Stomach smooth muscle (tissue), 2 donors: ENCODE measurements at regions not wholly inside any gene's neighbourhood (a gene's known extent, or its start where the extent isn't known, plus 50 kb on each side); places are given as distances from the start of the nearest gene placed in this dataset.

Experiments
- H3K27ac ChIP-seq: one replicate; pipeline ENCODE4 v1.7.0; 2013; ENCODE audit warnings: mild to moderate bottlenecking, low read length, inconsistent platforms
- H3K27me3 ChIP-seq, 2 donors: one replicate each; pipeline ENCODE4 v1.7.0; 2013; ENCODE audit warnings: low read length in 2 of 2; ENCODE audit not compliant: insufficient read depth in 2 of 2, control insufficient read depth in 1 of 2
- H3K36me3 ChIP-seq, 2 donors: one replicate each; pipeline ENCODE4 v1.7.0; 2013; ENCODE audit warnings: low read length in 2 of 2; ENCODE audit not compliant: control insufficient read depth in 2 of 2, insufficient read depth in 2 of 2
- H3K4me1 ChIP-seq: one replicate; pipeline ENCODE4 v1.7.0; 2013; ENCODE audit warnings: low read length; ENCODE audit not compliant: control insufficient read depth, insufficient read depth
- H3K4me3 ChIP-seq, 2 donors: one replicate each; pipeline ENCODE4 v1.7.0; 2013; ENCODE audit warnings: low read length in 2 of 2
- H3K9ac ChIP-seq, 2 donors: one replicate each; pipeline ENCODE4 v1.7.0; 2013; ENCODE audit warnings: low read length in 2 of 2, mild to moderate bottlenecking in 1 of 2
- H3K9me3 ChIP-seq, 2 donors: one replicate each; pipeline ENCODE4 v1.7.0; 2013; ENCODE audit warnings: low read length in 2 of 2; ENCODE audit not compliant: control insufficient read depth in 2 of 2
- donor health status: healthy.
- donor health status: Pancreatic carcinoma.

DNA sequence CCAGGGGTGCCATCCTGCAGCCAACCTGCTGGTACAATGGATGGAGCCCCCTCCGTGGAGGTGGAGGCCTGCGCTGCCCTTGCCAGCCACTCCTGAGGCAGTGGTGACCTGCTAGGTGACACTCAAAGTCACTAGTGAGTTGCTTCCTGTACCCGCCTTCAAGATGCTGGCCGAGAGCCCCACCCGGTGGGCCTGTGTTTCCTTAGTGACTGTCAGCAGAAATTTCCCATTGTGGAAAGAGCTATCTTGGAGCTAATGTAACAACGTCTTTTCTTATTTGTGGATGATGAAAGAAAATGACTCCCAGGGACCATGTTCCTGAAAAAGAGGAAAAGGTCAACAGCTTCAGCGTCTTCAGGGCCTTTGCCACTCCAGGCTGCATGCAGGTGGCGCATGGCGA, 117.0 kb upstream of the BOD1 start:
- Histone ChIP-seq H3K36me3 (no peaks in the 10 kb centered on the region), H3K9ac (no peak overlapping the region), H3K27me3 (no peaks in the 10 kb centered on the region), H3K27ac (no peak overlapping the region), H3K4me3 (no peak overlapping the region), H3K9me3 (no peaks in the 10 kb centered on the region), H3K4me1 (no peaks in the 10 kb centered on the region)

DNA sequence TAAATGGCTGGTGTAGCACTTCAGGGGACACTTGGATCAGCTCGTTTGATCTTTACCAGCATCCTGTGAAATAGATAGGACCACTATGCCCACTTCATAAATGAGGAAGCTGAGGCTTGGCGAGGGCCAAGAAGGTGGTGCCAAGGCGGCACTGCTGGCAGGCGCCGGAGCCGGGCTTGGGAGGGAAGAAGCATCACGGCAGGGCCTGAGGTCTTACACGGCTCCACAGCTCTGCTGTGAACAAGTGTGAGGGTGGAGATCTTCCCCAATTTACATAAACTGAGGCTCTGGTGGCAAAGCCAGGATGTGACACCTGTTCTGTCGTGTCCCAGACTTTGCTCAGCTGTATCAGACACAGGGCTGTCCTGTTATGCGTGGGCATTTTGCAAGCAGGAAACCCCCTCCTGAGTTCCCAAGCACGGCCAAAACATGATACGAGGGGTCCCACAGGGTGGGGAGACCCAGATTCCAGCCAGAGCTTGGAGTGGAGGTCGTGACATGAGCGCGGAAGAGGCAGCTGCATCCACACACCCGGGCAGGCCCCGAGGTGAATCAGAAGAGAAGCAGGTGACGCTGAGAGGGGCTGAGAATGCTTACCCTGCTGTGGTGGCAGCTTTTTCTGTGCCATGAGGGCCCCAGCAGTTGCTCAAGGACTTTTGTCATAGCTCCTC, 117.5 kb upstream of the BOD1 start:
- Histone ChIP-seq H3K9ac (no peak overlapping the region), H3K27me3 (no peaks in the 10 kb centered on the region), H3K4me3 (no peak overlapping the region), H3K27ac (no peak overlapping the region), H3K36me3 (no peaks in the 10 kb centered on the region), H3K9me3 (no peaks in the 10 kb centered on the region), H3K4me1 (no peaks in the 10 kb centered on the region)

DNA sequence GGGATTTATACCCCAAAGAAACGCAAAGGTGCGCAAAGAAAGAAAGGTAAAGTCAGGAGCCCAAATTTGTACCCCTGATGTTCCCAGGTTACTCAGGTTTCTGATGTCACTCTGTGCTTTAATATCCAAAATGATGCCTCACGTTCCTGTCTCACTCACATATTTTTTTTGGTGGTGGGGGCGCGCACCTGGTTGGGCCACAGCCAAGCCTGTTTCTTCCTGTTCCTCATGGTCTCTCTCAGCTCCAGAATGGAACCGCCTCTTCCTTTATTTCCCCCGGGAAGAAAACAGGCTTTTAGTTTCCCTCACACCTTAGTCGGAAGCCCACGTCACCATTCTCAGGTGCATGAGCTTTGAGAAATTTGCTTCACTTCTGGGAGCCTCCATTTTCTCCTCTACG, 118.3 kb upstream of the BOD1 start:
- Histone ChIP-seq H3K4me3 (no peak overlapping the region), H3K9ac (no peak overlapping the region), H3K36me3 (no peaks in the 10 kb centered on the region), H3K27me3 (peaks cover 0 to 4% of the 10 kb centered on the region in 2 donors), H3K4me1 (no peaks in the 10 kb centered on the region), H3K9me3 (no peaks in the 10 kb centered on the region), H3K27ac (no peak overlapping the region)

DNA sequence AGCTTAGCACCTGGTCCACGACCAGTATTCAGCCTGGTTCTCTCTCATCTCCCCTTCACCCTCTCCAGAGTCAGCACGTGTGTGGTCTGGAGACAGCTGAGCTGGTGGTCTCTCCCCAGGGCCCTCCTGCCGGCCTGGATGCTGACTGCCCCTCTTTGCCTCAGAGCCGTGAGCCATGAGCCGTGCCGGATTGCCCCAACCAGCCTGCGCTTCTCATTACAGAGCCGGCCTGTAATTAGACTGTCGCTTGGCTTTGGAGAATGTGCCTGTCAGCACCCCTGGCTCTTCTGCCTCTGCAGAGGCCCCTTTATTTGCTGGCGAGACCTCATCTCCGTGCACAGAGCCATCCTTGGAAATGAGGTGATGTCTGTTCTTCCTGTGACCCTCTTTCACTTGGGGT, 118.7 kb upstream of the BOD1 start:
- H3K9ac ChIP-seq: no peak overlapping the region
- H3K36me3 ChIP-seq: no peaks in the 10 kb centered on the region
- H3K4me1 ChIP-seq: no peaks in the 10 kb centered on the region
- no peaks in the 10 kb centered on the region for H3K9me3 ChIP-seq
- no peak overlapping the region for H3K4me3 ChIP-seq
- H3K27me3 ChIP-seq: peaks cover 0 to 4% of the 10 kb centered on the region in 2 donors
- H3K27ac ChIP-seq: no peak overlapping the region

DNA sequence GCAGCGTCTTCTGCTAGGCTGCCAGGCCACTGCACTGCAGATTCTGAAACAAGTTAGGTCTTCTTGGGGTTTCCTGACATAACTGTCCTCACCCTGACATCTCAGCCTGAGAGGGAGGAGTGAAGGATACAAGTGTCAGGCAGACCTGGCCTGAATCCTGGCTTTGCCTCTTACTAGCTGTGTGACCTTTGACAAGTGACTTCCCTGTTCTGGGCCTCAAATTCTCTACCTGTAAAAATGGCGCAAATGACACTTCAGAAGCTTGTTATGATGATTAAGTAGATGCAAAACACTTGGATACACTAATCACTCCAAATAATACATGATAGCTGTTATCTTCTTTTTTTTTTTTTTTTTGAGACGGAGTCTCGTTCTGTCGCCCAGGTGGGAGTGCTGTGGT, 119.2 kb upstream of the BOD1 start:
- no peaks in the 10 kb centered on the region for H3K4me1 ChIP-seq
- H3K9ac ChIP-seq: no peak overlapping the region
- H3K4me3 ChIP-seq: no peak overlapping the region
- H3K27me3 ChIP-seq: peaks cover 0 to 4% of the 10 kb centered on the region in 2 donors
- no peaks in the 10 kb centered on the region for H3K9me3 ChIP-seq
- no peak overlapping the region for H3K27ac ChIP-seq
- no peaks in the 10 kb centered on the region for H3K36me3 ChIP-seq

DNA sequence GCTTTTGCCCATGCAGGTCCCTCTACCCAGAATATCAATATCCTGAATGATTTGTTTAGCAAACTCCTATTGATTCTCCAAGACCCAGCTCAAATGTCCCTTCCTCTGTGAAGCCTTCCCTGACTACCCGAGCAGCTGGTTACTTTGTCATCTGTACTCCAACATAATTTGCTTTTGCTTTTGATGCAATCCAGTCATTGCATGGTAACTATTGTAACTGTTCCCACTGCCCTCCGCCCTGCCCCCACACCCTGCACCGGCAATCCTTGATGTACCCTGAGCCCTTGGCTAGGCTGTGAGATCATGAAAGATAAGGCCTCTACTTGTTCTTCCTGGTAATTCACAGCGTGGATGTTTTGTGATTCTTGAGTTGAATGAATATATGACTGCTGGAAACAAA, 119.9 kb upstream of the BOD1 start:
- no peaks in the 10 kb centered on the region for H3K9me3 ChIP-seq
- H3K4me3 ChIP-seq: no peak overlapping the region
- no peaks in the 10 kb centered on the region for H3K4me1 ChIP-seq
- H3K9ac ChIP-seq: no peak overlapping the region
- H3K27me3 ChIP-seq: peaks cover 0 to 4% of the 10 kb centered on the region in 2 donors
- no peak overlapping the region for H3K27ac ChIP-seq
- H3K36me3 ChIP-seq: no peaks in the 10 kb centered on the region

DNA sequence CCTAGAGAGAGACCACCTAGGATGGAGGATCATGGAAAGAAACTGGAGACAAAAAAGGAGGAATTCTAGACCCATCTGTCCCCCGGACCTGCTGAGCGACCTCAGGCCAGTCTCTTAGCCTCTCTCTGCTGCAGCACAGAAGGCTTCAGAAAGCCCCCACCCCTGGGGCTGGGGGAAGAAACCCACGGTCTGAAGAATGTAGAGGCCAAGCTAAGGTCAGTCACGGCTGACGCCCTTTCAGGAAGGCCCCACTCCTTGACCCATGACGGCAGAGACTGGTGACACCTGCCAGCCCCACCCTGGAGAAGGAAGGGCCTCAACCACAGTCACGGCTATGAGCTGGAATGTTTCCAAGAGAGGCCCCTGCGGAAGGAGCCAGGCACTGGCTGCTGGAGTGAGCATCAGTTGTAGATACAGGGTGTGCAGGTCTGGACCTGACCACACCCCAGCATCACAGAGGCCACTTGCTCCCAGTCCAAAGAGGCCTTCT, 120.5 kb upstream of the BOD1 start:
- no peaks in the 10 kb centered on the region for H3K4me1 ChIP-seq
- no peaks in the 10 kb centered on the region for H3K36me3 ChIP-seq
- H3K4me3 ChIP-seq: no peak overlapping the region
- H3K27me3 ChIP-seq: peaks cover 0 to 4% of the 10 kb centered on the region in 2 donors
- H3K9me3 ChIP-seq: no peaks in the 10 kb centered on the region
- H3K9ac ChIP-seq: no peak overlapping the region
- H3K27ac ChIP-seq: no peak overlapping the region

DNA sequence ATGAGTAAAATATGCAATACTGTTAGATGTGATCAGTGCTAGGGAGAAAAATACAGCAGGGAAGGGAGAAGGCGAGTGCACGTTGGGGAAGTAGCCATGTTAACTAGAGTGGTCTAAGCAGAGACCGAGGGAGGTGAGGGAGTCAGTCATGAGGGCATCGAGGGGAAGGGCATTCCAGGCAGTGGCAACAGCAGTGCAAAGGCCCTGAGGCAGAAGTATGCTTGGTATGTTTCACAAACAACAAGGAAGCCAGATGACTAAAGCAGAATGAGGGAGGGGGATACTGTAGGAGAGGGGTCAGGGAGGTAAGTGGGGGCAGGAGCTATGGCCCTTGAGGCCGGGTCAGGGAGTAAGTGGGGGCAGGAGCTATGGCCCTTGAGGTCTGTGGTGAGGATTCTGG, 123.3 kb upstream of the BOD1 start:
- Histone ChIP-seq H3K9me3 (no peaks in the 10 kb centered on the region), H3K36me3 (no peaks in the 10 kb centered on the region), H3K9ac (no peak overlapping the region), H3K27me3 (peaks cover 0 to 4% of the 10 kb centered on the region in 2 donors), H3K4me3 (no peak overlapping the region), H3K4me1 (no peaks in the 10 kb centered on the region), H3K27ac (no peak overlapping the region)

DNA sequence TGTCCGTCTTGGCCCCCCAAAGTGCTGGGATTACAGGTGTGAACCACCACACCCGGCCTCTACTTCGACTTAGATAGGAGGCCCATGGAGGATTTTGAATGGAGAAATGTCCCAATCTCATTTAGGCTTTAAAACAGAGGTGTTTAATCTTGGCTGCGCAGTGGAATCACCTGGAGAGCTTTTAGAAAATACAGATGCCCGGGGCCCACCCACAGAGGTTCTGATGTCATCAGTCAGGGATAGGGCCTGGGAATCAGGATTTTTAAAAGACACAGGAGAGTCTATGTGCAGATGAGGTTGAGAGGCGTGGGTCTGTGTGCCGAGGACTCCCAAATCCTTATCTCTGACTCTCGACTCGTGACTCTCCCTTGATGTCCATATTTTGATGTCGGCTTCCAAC, 124.0 kb upstream of the BOD1 start:
- no peak overlapping the region for H3K9ac ChIP-seq
- no peaks in the 10 kb centered on the region for H3K9me3 ChIP-seq
- H3K27ac ChIP-seq: no peak overlapping the region
- no peaks in the 10 kb centered on the region for H3K36me3 ChIP-seq
- H3K27me3 ChIP-seq: peaks cover 0 to 4% of the 10 kb centered on the region in 2 donors
- H3K4me3 ChIP-seq: no peak overlapping the region
- H3K4me1 ChIP-seq: no peaks in the 10 kb centered on the region

DNA sequence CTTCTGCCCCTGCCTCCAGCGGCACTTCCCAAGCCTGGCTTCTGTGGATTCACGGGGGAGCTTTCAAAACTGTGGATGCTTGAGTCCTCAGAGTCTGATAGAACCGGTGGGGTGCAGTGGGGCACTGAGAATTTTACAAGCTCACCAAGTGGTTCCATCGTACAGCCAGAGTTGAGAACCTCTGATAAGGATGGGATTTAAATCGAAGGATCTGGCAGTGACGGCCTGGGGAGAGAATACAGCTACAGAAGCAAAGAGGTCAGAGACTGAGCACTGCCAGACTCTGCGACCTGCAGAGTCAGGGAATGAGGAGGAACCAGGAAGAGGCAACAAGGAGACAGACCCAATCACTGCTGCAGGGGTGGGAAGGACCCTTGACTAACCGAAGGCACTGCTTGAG, 124.6 kb upstream of the BOD1 start:
- Histone ChIP-seq H3K27ac (no peak overlapping the region), H3K27me3 (peaks cover 0 to 4% of the 10 kb centered on the region in 2 donors), H3K36me3 (no peaks in the 10 kb centered on the region), H3K9ac (no peak overlapping the region), H3K9me3 (no peaks in the 10 kb centered on the region), H3K4me3 (no peak overlapping the region), H3K4me1 (no peaks in the 10 kb centered on the region)

DNA sequence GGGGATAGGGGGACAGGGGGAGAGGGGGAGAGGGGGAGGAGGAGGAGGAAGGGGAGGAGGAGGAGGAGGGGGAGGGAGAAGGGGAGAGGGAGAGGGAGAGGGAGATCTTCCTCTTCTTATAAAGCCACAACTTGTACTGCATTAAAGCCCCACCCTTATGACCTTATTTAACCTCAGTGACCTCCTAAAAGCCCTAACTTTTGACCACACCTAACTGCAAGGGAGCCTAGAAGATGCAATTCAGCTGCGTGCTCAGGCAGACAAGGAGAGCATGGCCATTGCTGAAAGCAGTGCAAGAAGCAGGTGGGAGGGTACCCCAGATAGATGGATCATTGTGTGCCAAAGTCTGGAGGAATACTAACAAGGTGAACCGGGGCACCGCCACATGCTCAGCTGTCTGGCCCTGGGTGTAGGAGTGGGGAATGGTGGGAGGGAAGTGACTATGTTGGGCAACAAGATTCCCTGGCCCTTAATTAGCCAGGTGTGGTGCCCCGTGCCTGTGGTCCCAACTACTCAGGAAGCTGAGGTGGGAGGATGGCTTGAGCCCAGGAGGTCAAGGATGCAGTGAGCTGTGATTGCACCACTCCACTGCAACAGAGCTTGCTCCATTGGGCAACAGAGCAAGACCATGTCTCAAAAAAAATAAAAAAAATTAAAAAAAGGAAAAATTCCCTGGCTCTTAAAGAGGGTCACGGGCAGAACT, 125.4 kb upstream of the BOD1 start:
- no peaks in the 10 kb centered on the region for H3K9me3 ChIP-seq
- peaks cover 0 to 4% of the 10 kb centered on the region in 2 donors for H3K27me3 ChIP-seq
- H3K4me1 ChIP-seq: no peaks in the 10 kb centered on the region
- H3K4me3 ChIP-seq: no peak overlapping the region
- no peak overlapping the region for H3K27ac ChIP-seq
- H3K36me3 ChIP-seq: no peaks in the 10 kb centered on the region
- H3K9ac ChIP-seq: no peak overlapping the region
